ENCODE measurements at regions not wholly inside any gene's neighbourhood (a gene's known extent, or its start where the extent isn't known, plus 50 kb on each side); places are given as distances from the start of the nearest gene placed in this dataset.

DNA sequence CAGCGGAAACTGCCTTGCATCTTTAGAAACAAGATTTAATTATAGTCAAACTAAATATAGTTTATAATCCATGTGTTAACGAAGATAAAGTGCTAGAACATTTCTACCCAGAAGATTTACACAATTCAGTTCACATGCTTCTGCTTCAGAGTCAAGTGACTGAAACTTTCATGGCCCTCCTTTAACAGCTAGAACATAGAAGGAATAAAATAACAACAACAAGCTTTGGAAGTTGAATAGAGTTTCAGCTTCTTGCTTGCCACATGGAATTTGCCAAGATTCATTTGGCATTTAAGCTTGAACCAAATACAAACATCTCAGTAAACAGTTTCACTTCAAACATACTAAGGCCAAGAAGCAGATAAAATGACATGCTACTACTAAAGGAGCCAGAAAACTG is 676.3 kb upstream of the ANO3 start:
- DNase-seq (ENCODE audit: low spot score) (no peak), ATAC-seq (no peak)
- H3K27me3 ChIP-seq (ENCODE audit: insufficient read depth), result no peaks in the 10 kb centered on the region
- Mint-ChIP-seq H3K27ac (no peak overlapping the region), H3K36me3 (ENCODE audit: low read depth) (no peaks in the 10 kb centered on the region), H3K9me3 (no peaks in the 10 kb centered on the region), H3K4me3 (no peak overlapping the region), H3K4me1 (no peaks in the 10 kb centered on the region), H3K27me3 (ENCODE audit: insufficient read depth, low read depth, poor library complexity) (no peaks in the 10 kb centered on the region)
- H3K79me2 ChIP-seq (replicated peaks; ENCODE audit: insufficient read depth), result no peaks in the 10 kb centered on the region
- peaks cover 3% of the 10 kb centered on the region; the same call in 1 of the 2 replicates for H3F3A ChIP-seq (replicated peaks; ENCODE audit: low read depth)
- no peaks in the 10 kb centered on the region for H3K4me1 ChIP-seq (ENCODE audit: insufficient read depth)
- H2AFZ ChIP-seq, result peak overlapping the region; percentile 29; the same call in 1 of the 2 replicates
- no peak for TF ChIP-seq EZH2phosphoT487 (IDR thresholded peaks at IDR 0.05; ENCODE audit: unreplicated experiment)
- TF ChIP-seq STAT1 (IDR thresholded peaks at IDR 0.05; ENCODE audit: unreplicated experiment), result no peak
- no peak for TF ChIP-seq ZNF114 (CRISPR knock-in tag; IDR thresholded peaks at IDR 0.05)
- no peak for TF ChIP-seq JUNB (IDR thresholded peaks at IDR 0.05; ENCODE audit: unreplicated experiment)
- TF ChIP-seq ZNF331 (CRISPR knock-in tag; IDR thresholded peaks at IDR 0.05; ENCODE audit: low read depth), result no peak
- TF ChIP-seq EZH2 (IDR thresholded peaks at IDR 0.05; ENCODE audit: low read depth, unreplicated experiment), result no peak
- TF ChIP-seq, protein P1, sequence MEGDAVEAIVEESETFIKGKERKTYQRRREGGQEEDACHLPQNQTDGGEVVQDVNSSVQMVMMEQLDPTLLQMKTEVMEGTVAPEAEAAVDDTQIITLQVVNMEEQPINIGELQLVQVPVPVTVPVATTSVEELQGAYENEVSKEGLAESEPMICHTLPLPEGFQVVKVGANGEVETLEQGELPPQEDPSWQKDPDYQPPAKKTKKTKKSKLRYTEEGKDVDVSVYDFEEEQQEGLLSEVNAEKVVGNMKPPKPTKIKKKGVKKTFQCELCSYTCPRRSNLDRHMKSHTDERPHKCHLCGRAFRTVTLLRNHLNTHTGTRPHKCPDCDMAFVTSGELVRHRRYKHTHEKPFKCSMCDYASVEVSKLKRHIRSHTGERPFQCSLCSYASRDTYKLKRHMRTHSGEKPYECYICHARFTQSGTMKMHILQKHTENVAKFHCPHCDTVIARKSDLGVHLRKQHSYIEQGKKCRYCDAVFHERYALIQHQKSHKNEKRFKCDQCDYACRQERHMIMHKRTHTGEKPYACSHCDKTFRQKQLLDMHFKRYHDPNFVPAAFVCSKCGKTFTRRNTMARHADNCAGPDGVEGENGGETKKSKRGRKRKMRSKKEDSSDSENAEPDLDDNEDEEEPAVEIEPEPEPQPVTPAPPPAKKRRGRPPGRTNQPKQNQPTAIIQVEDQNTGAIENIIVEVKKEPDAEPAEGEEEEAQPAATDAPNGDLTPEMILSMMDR (conservative IDR thresholded peaks at IDR 0.05; ENCODE audit: low read depth in 2 of 2), result no peak
- no peak for TF ChIP-seq CREB1 (CRISPR knock-in tag; IDR thresholded peaks at IDR 0.05; ENCODE audit: low read depth)
- TF ChIP-seq POLR2AphosphoS5 (IDR thresholded peaks at IDR 0.05; ENCODE audit: low read depth), result no peak
- TF ChIP-seq REST (IDR thresholded peaks at IDR 0.05; ENCODE audit: unreplicated experiment), result no peak
- TF ChIP-seq ETS1 (IDR thresholded peaks at IDR 0.05), result no peak
- TF ChIP-seq NANOG (IDR thresholded peaks at IDR 0.05; ENCODE audit: borderline replicate concordance), result no peak
- TF ChIP-seq ZNF462 (CRISPR knock-in tag; IDR thresholded peaks at IDR 0.05), result no peak
- no peak overlapping the region for H3K27ac ChIP-seq (ENCODE audit: low read depth)
- H3K36me3 ChIP-seq (ENCODE audit: insufficient read depth), result no peaks in the 10 kb centered on the region
- H3K9me2 ChIP-seq (ENCODE audit: insufficient read depth), result no peaks in the 10 kb centered on the region
- H3K4me3 ChIP-seq, result no peak overlapping the region
- H4K20me1 ChIP-seq (replicated peaks; ENCODE audit: insufficient read depth), result no peaks in the 10 kb centered on the region
- H3K4me2 ChIP-seq, result no peak overlapping the region

Data from GM23338 (cell line).